Activated naive CD4-positive, alpha-beta T cell treated with anti-CD3 and anti-CD28 coated beads for 36 hours (primary cell): ENCODE measurements at regions not wholly inside any gene's neighbourhood (a gene's known extent, or its start where the extent isn't known, plus 50 kb on each side); places are given as distances from the start of the nearest gene placed in this dataset.
"Not testable (repeated sequence)": the region's sequence is repeated elsewhere in the genome, so short reads cannot be mapped to it uniquely, and the experiment has no call there.

Source experiments
- CTCF ChIA-PET: fragments of 350-600 bp; sonication (Branson Sonifier 250); formaldehyde crosslinking; loops from one replicate; lab custom pipeline; 2021; ENCODE audit warnings: antibody characterized with exemption; lab: Charles Lee
- DNase-seq: peaks from one replicate; pipeline ENCODE4 v3.0.0-alpha.2; 2020
- H3K27ac Mint-ChIP-seq: one replicate; pipeline ENCODE4 v1.8.0; 2021; ENCODE audit warnings: mild to moderate bottlenecking, mixed read lengths
- H3K27me3 Mint-ChIP-seq: one replicate; pipeline ENCODE4 v1.8.0; 2021; ENCODE audit warnings: low read depth, mixed read lengths
- H3K36me3 Mint-ChIP-seq: one replicate; pipeline ENCODE4 v1.8.0; 2021; ENCODE audit warnings: low read depth, mixed read lengths
- H3K4me1 Mint-ChIP-seq: one replicate; pipeline ENCODE4 v1.8.0; 2021; ENCODE audit warnings: low read depth, mixed read lengths
- H3K4me3 Mint-ChIP-seq: one replicate; pipeline ENCODE4 v1.8.0; 2021; ENCODE audit warnings: mild to moderate bottlenecking, moderate library complexity, mixed read lengths
- H3K9me3 Mint-ChIP-seq: one replicate; pipeline ENCODE4 v1.8.0; 2021; ENCODE audit warnings: mixed read lengths
- intact Hi-C: fragments of 100-400 bp; cut with micrococcal nuclease; formaldehyde crosslinking; loops from one replicate; pipeline ENCODE4 v1.15.1; 2023

DNA sequence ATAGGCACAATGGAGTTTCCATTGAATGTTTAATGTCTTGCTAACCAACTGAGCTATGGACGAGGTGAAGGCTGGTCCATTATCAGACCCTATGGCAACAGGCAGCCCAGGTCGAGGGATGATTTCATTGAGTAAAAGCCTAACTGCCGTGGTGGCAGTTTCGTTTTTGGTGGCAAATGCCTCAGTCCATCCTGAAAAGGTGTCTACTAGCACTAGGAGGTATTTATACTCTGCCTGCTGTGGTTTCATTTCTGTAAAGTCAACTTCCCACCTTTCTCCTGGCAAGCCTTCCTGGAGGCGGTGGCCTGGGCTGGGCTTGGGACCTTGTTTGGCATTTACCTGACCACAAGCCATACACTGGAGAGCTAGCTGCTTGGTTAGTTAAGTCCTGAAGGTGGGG lies 75.8 kb downstream of the PRR15 start:
- intact Hi-C loops, result no loop called here
- no peak for DNase-seq
- no peak overlapping the region for H3K4me3 Mint-ChIP-seq
- no peaks in the 10 kb centered on the region for H3K4me1 Mint-ChIP-seq
- no peaks in the 10 kb centered on the region for H3K36me3 Mint-ChIP-seq
- no peaks in the 10 kb centered on the region for H3K27me3 Mint-ChIP-seq
- no peaks in the 10 kb centered on the region for H3K9me3 Mint-ChIP-seq
- CTCF ChIA-PET, result interaction anchor here (1.2 kb wide), 1 partner anchor 167 kb away, joined by 3 read pairs; the partner anchor contains the start of gene WIPF3
- no peak overlapping the region for H3K27ac Mint-ChIP-seq

DNA sequence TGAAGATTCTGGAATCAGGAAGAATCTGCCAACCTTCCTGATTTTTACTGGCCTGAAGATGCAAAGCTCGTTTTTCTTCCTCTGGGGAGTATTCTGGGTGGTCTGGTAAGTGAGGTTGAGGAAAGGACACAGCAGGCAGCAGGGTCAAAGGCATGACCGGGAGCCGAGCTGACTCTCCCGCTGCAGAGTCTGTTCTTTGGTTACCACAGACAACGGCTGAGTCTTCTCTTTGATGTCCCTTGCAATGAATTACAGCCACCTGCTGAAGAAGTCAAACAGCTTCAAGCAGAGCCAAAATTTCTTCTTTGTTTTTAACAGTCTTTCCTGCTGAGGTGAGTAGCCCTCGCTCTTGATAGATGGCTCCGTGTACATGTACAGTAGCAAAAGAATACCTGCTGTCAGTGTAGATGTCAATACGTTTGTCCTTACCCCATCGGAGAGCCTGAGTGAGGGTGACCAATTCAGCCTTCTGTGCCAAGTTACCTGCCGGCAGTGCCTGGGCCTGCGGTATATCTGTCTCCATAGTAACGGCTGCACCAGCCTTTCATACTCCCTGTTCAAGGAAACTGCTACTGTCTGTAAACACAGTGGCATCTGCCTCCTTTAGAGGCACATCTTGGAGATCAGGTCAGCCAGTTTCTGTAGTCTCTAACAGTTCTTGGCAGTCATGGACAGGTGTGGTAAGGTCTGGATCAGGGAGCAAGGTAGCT lies 76.4 kb downstream of the PRR15 start:
- H3K36me3 Mint-ChIP-seq, result no peaks in the 10 kb centered on the region
- DNase-seq, result no peak
- H3K4me3 Mint-ChIP-seq, result no peak overlapping the region
- CTCF ChIA-PET, result interaction anchor here (1.2 kb wide), 1 partner anchor 166 kb away, joined by 3 read pairs; the partner anchor contains the start of gene WIPF3
- H3K27me3 Mint-ChIP-seq, result no peaks in the 10 kb centered on the region
- H3K27ac Mint-ChIP-seq, result no peak overlapping the region
- no peaks in the 10 kb centered on the region for H3K9me3 Mint-ChIP-seq
- no peaks in the 10 kb centered on the region for H3K4me1 Mint-ChIP-seq
- intact Hi-C loops, result no loop called here

DNA sequence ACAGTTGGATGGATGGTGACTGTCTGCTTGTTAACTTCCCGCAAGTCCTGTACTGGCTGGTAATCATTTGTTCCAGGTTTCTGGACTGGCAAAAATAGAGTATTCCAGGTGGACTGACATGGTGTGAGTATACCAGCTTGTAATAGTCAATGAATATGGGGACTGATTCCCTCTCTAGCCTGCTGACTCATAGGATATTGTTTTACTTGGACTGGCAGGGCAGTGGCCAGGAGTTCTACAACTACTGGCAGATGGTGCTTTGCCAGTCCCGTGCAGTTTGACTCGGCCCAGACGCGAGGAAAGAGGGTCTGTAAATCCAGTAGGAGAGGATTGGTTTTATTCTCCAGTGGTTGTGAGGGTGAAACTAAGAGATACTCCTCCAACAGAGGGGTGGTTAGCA lies 78.0 kb downstream of the PRR15 start:
- H3K4me3 Mint-ChIP-seq, result no peak overlapping the region
- H3K9me3 Mint-ChIP-seq, result no peaks in the 10 kb centered on the region
- CTCF ChIA-PET, result no interaction called here
- DNase-seq, result no peak
- H3K27ac Mint-ChIP-seq, result no peak overlapping the region
- no peaks in the 10 kb centered on the region for H3K4me1 Mint-ChIP-seq
- no peaks in the 10 kb centered on the region for H3K27me3 Mint-ChIP-seq
- H3K36me3 Mint-ChIP-seq, result no peaks in the 10 kb centered on the region
- intact Hi-C loops, result no loop called here

DNA sequence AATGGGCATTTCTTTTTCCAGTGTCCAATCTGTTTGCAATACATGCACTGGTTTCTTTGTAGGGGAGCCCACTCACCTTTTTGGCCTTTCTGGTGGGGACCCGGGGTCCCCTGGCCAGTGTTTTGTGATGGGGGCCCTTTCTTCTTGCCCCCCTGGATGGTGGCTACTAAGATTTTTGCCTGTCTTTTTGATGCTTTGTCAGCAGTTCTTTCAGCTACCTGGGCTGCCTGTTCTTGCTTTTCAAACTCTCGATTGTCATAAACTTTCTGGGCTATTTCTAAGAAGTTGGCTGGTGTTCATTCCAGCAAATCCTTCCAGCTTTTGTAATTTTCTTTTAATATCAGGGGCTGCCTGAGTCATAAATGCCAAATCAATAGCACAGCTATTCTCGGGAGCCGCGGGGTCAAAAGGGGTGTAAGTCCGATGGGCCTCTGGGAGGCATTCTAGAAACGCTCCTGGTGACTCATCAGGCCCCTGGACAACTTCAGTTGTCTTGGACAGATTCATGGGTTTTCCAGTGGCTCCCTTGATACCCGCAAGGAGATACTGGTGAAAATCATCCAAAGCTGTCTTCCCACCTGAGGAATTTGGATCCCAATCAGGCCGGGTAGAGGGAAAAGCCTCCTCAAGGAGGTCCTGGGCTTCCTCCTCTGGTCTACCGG lies 79.0 kb downstream of the PRR15 start:
- no peak for DNase-seq
- Mint-ChIP-seq H3K4me3 (no peak overlapping the region), H3K36me3 (no peaks in the 10 kb centered on the region), H3K4me1 (no peaks in the 10 kb centered on the region), H3K27ac (no peak overlapping the region), H3K27me3 (no peaks in the 10 kb centered on the region), H3K9me3 (no peaks in the 10 kb centered on the region)
- CTCF ChIA-PET, result no interaction called here
- intact Hi-C loops, result no loop called here

DNA sequence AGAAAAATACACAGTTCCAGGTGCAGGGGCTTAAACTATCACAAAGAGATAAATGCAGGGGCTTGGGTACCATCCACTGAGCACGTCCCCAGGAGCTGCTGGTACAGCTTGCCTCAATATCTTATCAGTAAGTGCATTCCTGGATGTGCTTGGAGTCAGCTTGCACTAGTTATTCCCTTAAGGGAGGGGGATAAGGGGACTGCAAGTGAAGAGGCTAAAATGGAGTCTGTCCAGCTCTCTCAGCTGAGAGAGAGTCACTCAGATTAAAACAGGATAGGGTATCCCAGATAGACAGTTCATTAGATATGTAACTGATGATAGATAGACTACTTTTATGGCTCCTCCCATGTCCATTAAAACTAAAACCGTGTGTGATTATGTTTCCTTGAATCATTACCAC lies 82.5 kb downstream of the PRR15 start:
- CTCF ChIA-PET, H3K36me3 Mint-ChIP-seq, DNase-seq, intact Hi-C loops, H3K4me3 Mint-ChIP-seq, H3K27me3 Mint-ChIP-seq, H3K9me3 Mint-ChIP-seq, H3K4me1 Mint-ChIP-seq, H3K27ac Mint-ChIP-seq: not testable (repeated sequence)

DNA sequence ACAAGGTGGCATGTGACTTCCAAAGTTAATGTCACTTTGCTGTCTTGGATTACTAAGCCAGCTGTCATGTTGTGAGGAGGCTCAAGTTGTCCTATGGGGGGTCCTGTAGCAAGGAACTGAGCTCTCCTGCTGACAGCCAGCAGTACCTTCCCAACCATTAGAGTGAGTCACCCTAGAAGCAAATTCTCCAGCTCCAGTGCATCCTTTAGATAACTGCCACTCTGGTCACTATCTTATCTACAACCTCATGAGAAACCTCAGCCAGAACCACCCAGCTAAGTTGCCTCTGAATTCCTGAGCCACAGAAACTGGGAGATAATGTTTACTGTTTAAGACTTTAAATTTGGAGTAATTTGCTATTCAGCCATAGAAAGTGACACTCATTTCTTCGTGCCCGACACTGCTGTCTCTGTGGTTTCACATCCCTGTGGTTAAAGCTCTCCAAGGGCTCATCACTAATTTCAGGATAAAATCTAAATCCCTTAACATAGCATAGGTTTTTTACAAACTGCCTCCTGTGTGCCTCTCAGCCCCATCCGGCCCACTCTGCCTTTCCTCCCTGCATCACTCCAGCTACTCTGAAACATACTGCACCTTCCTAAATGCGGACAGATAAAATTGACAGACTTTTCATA lies 83.5 kb downstream of the PRR15 start:
- no peak for DNase-seq
- CTCF ChIA-PET, result no interaction called here
- H3K9me3 Mint-ChIP-seq, result no peaks in the 10 kb centered on the region
- no peak overlapping the region for H3K27ac Mint-ChIP-seq
- H3K27me3 Mint-ChIP-seq, result no peaks in the 10 kb centered on the region
- no peak overlapping the region for H3K4me3 Mint-ChIP-seq
- no peaks in the 10 kb centered on the region for H3K36me3 Mint-ChIP-seq
- intact Hi-C loops, result no loop called here
- H3K4me1 Mint-ChIP-seq, result no peaks in the 10 kb centered on the region

DNA sequence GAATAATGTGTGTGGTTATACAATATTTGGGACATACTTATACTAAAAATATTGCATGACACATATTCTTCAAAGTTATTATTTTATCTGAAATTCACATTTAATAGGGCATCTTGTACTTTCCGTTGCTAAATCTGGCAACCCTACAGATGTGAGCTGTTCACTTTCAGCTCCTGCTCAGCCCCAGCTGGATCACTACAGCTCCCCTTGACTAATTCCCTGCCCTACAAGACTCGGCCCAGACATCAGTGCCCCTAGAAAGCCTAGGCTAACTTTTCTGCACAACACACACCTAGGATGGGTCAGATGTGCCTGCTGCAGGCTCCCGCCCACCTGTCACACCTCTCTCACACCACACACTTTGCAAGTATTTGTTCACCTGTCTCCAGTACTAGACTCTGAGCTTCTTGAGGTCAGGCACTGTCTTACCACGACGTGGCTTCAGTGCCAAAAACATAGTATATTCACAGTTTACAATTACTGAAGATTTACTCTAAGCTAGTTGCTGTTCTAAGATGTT lies 84.1 kb downstream of the PRR15 start:
- H3K9me3 Mint-ChIP-seq, H3K27ac Mint-ChIP-seq, CTCF ChIA-PET, intact Hi-C loops, H3K27me3 Mint-ChIP-seq, H3K4me3 Mint-ChIP-seq, H3K4me1 Mint-ChIP-seq, DNase-seq, H3K36me3 Mint-ChIP-seq: not testable (repeated sequence)

DNA sequence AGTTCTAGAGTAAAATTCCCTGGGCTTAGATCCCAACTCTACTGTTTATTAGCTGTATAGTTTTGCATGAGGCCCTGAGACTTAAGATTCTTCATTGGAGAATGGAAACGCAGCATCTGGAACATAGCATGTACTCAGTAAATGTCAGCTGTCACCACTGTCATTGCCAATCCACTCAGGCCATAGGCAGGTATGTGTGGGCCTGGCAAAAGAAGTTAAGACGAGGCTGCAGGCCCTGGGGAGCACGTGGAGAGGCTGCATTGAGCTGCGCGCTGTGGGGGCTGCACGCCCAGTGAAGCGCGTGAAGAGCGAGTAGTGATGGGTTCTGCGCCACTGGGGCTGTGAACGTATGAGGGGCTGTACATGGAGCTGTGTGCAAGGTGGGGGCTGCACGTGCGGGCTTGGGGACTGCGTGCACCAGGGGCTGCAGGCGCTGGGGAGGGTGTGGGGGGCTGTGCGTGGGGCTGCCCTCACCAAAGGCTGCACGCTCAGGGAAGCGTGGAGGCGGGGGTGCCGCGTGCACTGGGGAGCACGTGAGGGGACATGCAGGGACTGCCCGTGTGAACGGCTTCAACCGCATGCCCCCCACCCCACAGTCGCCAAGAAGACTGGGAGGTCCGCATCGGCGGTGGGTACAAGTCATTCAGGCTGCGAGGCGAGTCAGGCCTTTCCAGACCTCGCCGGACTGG lies 85.5 kb downstream of the PRR15 start:
- Mint-ChIP-seq H3K36me3 (no peaks in the 10 kb centered on the region), H3K9me3 (no peaks in the 10 kb centered on the region), H3K4me1 (no peaks in the 10 kb centered on the region), H3K4me3 (no peak overlapping the region), H3K27ac (no peak overlapping the region), H3K27me3 (no peaks in the 10 kb centered on the region)
- no peak for DNase-seq
- intact Hi-C loops, result no loop called here
- CTCF ChIA-PET, result interaction anchor here (0.6 kb wide), 1 partner anchor 20 kb away, joined by 3 read pairs; no protein-coding TSS in a partner anchor

DNA sequence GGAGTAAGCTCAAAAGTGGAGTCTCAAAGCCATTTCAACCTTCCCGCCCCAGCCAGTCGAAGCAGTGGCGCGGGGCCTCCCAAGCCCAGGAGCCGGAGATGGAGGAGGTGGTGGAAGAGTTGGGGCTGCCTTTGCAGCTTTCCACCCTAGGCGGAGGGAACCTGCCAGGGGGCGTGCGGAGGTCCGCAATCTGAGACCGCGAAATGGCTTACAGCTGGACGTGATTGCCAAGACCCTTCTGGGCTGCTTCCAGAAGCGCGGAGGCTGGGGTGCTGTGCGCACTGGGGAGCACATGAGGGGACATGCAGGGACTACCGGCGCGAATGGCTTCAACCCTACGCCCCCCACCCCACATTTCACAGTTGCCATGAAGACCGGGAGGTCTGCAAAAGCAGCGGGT lies 86.2 kb downstream of the PRR15 start:
- no peak for DNase-seq
- CTCF ChIA-PET, result no interaction called here
- no peak overlapping the region for H3K27ac Mint-ChIP-seq
- no peaks in the 10 kb centered on the region for H3K27me3 Mint-ChIP-seq
- H3K9me3 Mint-ChIP-seq, result no peaks in the 10 kb centered on the region
- no peaks in the 10 kb centered on the region for H3K4me1 Mint-ChIP-seq
- H3K4me3 Mint-ChIP-seq, result no peak overlapping the region
- intact Hi-C loops, result no loop called here
- H3K36me3 Mint-ChIP-seq, result no peaks in the 10 kb centered on the region

DNA sequence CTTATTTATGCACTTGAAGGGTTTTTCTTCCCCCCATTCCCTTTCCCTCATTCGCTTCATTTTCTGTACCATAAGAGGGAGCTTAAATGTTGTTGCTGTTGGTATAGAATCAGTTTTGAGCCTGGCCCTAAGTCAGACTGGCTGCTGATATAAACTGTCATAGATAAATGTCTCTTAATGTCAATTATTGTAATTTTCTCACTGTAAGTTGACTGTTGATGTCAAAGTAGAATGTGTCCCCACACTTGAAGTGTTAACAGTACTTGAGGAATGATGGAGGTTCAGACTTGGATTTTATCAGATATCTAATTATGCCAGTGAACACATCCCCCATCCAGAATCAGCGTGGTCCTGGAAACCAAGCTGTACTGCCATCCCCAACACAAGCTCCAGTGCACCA lies 87.8 kb downstream of the PRR15 start:
- no peak for DNase-seq
- Mint-ChIP-seq H3K27me3 (no peaks in the 10 kb centered on the region), H3K4me3 (no peak overlapping the region), H3K36me3 (no peaks in the 10 kb centered on the region), H3K27ac (no peak overlapping the region), H3K9me3 (no peaks in the 10 kb centered on the region), H3K4me1 (no peaks in the 10 kb centered on the region)
- intact Hi-C loops, result no loop called here
- CTCF ChIA-PET, result interaction anchor here (0.6 kb wide), 1 partner anchor 726 kb away, joined by 3 read pairs; no protein-coding TSS in a partner anchor

DNA sequence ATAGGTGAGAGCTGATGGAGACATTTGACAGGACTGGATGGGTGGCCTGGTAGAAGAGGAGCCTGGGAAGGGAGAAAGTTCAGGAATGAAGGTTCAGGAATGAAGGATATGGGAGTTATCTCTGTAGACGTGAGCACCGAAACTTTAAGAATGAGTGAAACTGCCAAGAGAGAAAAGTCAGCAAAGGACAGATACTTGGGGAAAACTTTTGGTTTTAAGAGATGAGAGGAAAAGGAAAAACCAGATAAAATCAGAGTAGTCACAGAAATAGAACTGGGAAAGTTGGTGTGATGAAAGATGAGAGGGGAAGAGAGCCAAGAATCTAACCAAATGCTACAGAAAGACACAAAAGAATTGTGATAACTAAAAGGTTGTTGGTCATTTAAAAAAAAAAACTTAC lies 88.9 kb downstream of the PRR15 start:
- no peak for DNase-seq
- Mint-ChIP-seq H3K4me1 (no peaks in the 10 kb centered on the region), H3K4me3 (no peak overlapping the region), H3K36me3 (no peaks in the 10 kb centered on the region), H3K9me3 (no peaks in the 10 kb centered on the region), H3K27me3 (no peaks in the 10 kb centered on the region), H3K27ac (no peak overlapping the region)
- intact Hi-C loops, result no loop called here
- CTCF ChIA-PET, result no interaction called here

DNA sequence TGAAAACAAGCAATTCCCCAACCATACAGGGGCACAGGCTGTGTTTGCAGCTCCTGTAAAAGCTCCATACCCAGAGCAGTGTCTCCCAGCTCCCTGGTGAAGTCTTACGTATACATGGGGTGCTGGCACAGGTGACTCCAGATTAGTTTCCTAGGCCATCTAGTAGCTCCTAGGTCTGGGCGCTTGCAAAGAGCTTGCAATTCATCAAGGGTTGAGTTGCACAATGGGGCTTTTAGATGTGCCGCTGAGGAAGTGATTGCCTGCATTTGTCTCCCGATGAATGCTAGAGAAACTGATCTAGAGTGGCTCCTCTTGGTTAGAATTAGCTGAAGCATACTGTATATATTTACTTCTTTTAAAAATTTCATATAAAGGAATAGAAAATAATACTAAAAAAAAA lies 90.7 kb downstream of the PRR15 start:
- intact Hi-C loops, H3K4me3 Mint-ChIP-seq, H3K9me3 Mint-ChIP-seq, H3K36me3 Mint-ChIP-seq, H3K27ac Mint-ChIP-seq, H3K27me3 Mint-ChIP-seq, DNase-seq, H3K4me1 Mint-ChIP-seq: not testable (repeated sequence)
- CTCF ChIA-PET, result interaction anchor here (0.6 kb wide), 1 partner anchor 706 kb away, joined by 4 read pairs; no protein-coding TSS in a partner anchor
